Liver (tissue), 3 donors: ENCODE measurements at regions not wholly inside any gene's neighbourhood (a gene's known extent, or its start where the extent isn't known, plus 50 kb on each side); places are given as distances from the start of the nearest gene placed in this dataset.

Experiments
- EGR1 ChIP-seq, 2 donors: IDR thresholded peaks; 2 replicates each; pipeline ENCODE4 v1.6.1; 2016 to 2018; ENCODE audit warnings: antibody characterized with exemption in 2 of 2, low read depth in 2 of 2
- FOXA2 ChIP-seq: IDR thresholded peaks from 2 replicates; pipeline ENCODE4 v1.6.1; 2016; ENCODE audit warnings: antibody characterized with exemption
- JUND ChIP-seq, 2 donors: IDR thresholded peaks; 2 replicates each; pipeline ENCODE4 v1.6.1; 2016; ENCODE audit warnings: antibody characterized with exemption in 2 of 2
- RAD21 ChIP-seq, 2 donors: IDR thresholded peaks; 2 replicates each; pipeline ENCODE4 v1.6.1; 2016; ENCODE audit warnings: antibody characterized with exemption in 2 of 2, mild to moderate bottlenecking in 2 of 2
- RXRA ChIP-seq, 2 donors: IDR thresholded peaks; 2 replicates each; pipeline ENCODE4 v1.6.1; 2017 to 2018; ENCODE audit warnings: antibody characterized with exemption in 2 of 2, mild to moderate bottlenecking in 1 of 2
- TAF1 ChIP-seq: conservative IDR thresholded peaks from 2 replicates; pipeline ENCODE4 v1.6.1; 2016; ENCODE audit warnings: antibody characterized with exemption, mild to moderate bottlenecking
- YY1 ChIP-seq: IDR thresholded peaks from 2 replicates; pipeline ENCODE4 v1.6.1; 2016; ENCODE audit warnings: antibody characterized with exemption, mild to moderate bottlenecking
- TF ChIP-seq, protein P1 (sequence below): fragments of 150-350 bp; IDR thresholded peaks from 2 replicates; pipeline ENCODE4 v1.5.1; 2017; ENCODE audit warnings: improper control_type of control experiment, low read depth, low read length; ENCODE audit not compliant: missing input control
- TF ChIP-seq, protein P2 (sequence below): IDR thresholded peaks from 2 replicates; pipeline ENCODE4 v1.6.1; 2016; ENCODE audit warnings: antibody characterized with exemption
- TF ChIP-seq, protein P3 (sequence below): IDR thresholded peaks from 2 replicates; pipeline ENCODE4 v1.6.1; 2016; ENCODE audit warnings: antibody characterized with exemption
- TF ChIP-seq, protein P4 (sequence below): IDR thresholded peaks from 2 replicates; pipeline ENCODE4 v1.6.1; 2016; ENCODE audit warnings: antibody characterized with exemption
- donor health status: healthy.
- donor health status: healthy.

DNA sequence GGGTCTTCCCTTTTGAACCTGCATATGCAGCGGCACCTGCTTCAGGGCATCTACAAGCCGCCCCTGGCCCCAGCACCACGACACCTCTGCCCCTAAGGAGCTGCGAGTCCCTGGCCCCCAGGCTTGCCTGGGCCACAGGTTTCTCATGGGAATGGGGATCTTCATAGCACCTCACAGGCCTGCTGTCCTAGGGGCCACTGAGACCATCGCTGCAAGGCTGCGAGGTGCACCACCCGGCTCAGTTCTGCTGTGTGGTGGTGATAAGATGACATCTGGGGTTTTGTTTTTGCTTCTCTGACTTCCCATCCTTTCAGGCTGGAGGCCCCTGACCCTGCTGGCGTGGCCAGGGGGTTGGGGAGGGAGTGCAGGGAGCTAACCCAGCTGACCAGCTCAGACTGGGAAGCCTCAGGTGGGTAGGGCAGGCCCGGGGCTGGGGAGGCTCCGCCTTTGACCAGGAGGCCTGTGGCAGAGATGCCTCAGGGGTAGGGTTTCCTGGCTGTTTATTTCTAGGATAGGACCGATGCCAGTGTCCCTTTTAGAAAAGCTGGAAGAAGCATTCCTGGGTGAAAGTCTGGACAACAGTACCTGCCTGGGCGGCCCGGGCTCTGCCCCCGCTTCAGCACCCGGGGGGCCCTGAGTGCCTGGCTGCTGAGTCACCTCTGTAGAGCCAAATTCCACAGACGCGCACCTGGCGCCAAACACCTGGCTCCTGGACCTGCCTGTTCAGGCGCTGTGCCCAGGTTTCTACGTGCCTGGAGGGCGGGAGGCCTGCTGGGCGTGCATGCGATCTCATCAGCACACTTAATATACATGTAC, 264.7 kb downstream of the DLL1 start:
- TF ChIP-seq, protein P1, sequence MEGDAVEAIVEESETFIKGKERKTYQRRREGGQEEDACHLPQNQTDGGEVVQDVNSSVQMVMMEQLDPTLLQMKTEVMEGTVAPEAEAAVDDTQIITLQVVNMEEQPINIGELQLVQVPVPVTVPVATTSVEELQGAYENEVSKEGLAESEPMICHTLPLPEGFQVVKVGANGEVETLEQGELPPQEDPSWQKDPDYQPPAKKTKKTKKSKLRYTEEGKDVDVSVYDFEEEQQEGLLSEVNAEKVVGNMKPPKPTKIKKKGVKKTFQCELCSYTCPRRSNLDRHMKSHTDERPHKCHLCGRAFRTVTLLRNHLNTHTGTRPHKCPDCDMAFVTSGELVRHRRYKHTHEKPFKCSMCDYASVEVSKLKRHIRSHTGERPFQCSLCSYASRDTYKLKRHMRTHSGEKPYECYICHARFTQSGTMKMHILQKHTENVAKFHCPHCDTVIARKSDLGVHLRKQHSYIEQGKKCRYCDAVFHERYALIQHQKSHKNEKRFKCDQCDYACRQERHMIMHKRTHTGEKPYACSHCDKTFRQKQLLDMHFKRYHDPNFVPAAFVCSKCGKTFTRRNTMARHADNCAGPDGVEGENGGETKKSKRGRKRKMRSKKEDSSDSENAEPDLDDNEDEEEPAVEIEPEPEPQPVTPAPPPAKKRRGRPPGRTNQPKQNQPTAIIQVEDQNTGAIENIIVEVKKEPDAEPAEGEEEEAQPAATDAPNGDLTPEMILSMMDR, result no peak
- TF ChIP-seq, protein P2, sequence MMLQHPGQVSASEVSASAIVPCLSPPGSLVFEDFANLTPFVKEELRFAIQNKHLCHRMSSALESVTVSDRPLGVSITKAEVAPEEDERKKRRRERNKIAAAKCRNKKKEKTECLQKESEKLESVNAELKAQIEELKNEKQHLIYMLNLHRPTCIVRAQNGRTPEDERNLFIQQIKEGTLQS, result no peak
- TF ChIP-seq, protein P3, sequence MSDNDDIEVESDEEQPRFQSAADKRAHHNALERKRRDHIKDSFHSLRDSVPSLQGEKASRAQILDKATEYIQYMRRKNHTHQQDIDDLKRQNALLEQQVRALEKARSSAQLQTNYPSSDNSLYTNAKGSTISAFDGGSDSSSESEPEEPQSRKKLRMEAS, result no peak
- no peak for TF ChIP-seq TAF1
- no peak for TF ChIP-seq EGR1 (IDR thresholded peaks at IDR 0.05; ENCODE audit: low read depth in 2 of 2)
- TF ChIP-seq JUND (IDR thresholded peaks at IDR 0.05), result no peak
- no peak for TF ChIP-seq YY1
- TF ChIP-seq FOXA2, result no peak
- TF ChIP-seq RXRA (IDR thresholded peaks at IDR 0.05), result no peak
- TF ChIP-seq RAD21 (IDR thresholded peaks at IDR 0.05), result no peak
- TF ChIP-seq, protein P4, sequence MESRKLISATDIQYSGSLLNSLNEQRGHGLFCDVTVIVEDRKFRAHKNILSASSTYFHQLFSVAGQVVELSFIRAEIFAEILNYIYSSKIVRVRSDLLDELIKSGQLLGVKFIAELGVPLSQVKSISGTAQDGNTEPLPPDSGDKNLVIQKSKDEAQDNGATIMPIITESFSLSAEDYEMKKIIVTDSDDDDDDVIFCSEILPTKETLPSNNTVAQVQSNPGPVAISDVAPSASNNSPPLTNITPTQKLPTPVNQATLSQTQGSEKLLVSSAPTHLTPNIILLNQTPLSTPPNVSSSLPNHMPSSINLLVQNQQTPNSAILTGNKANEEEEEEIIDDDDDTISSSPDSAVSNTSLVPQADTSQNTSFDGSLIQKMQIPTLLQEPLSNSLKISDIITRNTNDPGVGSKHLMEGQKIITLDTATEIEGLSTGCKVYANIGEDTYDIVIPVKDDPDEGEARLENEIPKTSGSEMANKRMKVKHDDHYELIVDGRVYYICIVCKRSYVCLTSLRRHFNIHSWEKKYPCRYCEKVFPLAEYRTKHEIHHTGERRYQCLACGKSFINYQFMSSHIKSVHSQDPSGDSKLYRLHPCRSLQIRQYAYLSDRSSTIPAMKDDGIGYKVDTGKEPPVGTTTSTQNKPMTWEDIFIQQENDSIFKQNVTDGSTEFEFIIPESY, result no peak
